Caki2 (cell line): ENCODE measurements at regions not wholly inside any gene's neighbourhood (a gene's known extent, or its start where the extent isn't known, plus 50 kb on each side); places are given as distances from the start of the nearest gene placed in this dataset.
"Not testable (repeated sequence)": the region's sequence is repeated elsewhere in the genome, so short reads cannot be mapped to it uniquely, and the experiment has no call there.

Experiments used
- DNase-seq: peaks from one replicate; pipeline ENCODE4 v3.0.0-alpha.2; 2015; ENCODE audit warnings: low read depth
- in situ Hi-C: cut with HindIII; loops from 2 replicates; pipeline ENCODE4 v1.10.0; 2016; ENCODE audit warnings: low sequenced_read_pairs, low pct_unique_long_range_greater_than_20kb, mixed read lengths

DNA sequence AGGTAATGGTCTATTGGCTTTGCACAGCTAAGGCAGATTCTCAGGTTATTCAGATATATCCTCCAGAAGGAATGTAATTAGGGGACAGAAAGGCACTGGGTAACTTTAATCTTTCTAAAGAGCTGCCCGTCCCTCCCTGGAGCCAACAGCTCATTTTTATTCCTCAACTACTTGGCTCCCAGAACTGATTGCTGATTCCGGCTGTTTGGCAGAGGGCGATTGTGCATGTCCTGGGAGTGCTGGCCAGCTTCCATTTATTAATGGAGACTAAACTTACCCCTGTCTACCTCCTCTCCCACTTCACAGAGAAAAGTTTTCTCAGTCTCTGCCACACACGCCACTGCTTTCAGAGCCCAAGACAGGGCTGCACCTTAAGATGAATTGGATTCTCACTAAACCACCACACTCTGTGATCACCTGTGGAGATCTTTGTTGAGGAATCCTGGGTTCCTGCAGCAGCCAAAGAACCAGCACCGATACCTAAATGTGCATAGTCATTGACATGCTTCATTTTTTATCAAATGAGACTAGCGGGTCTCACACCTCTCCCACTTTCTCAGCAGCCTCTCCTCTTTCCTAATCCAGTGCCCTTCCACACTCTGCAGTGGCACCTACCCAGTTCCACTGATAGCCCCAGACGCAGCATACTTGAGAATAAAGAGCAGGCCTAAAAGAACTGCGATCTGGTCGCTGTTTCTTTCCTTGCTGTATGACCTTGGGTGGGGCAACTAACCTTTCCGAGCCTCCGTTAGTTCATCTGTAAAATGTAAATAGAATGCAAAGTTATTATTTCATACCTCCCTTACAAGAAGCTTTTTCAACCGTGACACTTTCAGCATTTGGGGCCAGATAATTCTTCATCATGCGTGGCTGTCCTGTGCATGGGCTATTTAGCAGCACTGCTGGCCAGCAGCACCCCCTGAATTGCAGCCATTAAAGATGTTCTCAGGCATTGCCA lies 648.7 kb downstream of the UQCRFS1 start:
- no peak for DNase-seq
- in situ Hi-C loops, result no loop called here

GRCh38 chr19:28560786-28561185 lies 652.2 kb downstream of the UQCRFS1 start:
- in situ Hi-C loops, result no loop called here

GRCh38 chr19:28558783-28559182 lies 654.2 kb downstream of the UQCRFS1 start:
- DNase-seq, result no peak
- in situ Hi-C loops, result no loop called here

More at GRCh38 chr19:28560786-28561185, 652.2 kb downstream of the UQCRFS1 start:
- no peak for DNase-seq

- in situ Hi-C loops, result no loop called here
- no peak for DNase-seq
These were observed 656.6 kb downstream of the UQCRFS1 start for GRCh38 chr19:28556371-28556770.

- no peak for DNase-seq
- in situ Hi-C loops, result no loop called here
These were observed 657.6 kb downstream of the UQCRFS1 start for GRCh38 chr19:28555317-28555716.

DNA sequence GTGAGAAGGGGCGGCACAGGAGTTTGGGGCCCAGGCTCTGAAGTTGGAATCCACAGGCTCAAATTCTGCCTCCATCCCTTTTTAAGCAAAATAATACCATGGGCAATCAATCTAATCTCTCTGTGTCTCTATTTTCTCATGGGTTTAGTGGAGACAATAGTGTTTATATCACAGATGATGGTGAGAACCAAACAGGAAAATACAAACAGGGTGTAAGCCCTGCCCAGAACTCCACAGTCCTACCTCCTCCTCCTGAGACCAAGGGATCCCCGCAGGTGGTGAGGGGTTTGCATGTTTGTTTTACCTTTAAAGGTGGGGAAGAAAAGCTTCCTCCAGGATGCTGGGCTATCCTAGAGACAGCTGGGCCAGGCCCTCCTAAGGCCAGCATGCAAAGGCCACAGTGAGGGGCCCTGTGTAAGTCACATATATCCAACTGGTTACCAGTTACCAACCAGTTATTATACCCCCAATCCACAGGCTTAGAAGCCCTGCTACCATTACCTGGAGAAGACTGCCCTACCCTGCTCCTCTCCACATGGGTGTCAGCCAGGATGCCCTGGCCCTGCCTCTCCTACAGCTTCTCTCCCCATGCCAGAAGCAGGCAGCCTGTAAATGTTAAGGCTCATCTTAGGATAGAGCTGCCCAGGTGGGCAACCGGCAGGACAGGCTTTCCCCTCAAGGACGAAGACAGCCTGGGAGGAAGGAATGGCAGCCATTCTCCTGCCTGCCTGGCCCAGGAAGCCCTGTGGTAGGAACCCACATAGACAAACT lies 658.4 kb downstream of the UQCRFS1 start:
- DNase-seq, result no peak
- in situ Hi-C loops, result no loop called here

- no peak for DNase-seq
- in situ Hi-C loops, result no loop called here
These were observed 659.2 kb downstream of the UQCRFS1 start for GRCh38 chr19:28553764-28554163.

DNA sequence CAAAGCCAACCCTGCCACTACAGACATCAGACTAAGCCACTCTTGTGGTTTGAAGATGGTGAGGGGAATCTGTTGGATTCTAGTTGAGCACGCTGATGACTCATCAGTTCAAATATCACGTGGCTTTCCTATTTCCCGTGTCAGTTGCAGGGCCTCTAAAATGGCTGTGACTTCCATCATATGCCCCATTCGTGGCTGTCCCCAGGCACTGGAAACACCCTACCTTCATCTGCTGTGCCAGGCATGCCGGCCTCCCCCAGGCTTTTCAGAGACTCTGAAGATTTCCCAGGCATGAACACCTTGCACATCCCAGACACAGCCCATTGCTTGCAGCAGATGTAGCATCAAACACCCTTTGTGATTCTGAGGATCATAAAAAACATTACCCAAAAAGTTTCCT lies 659.9 kb downstream of the UQCRFS1 start:
- in situ Hi-C loops, result no loop called here

GRCh38 chr19:28549680-28550277 lies 663.2 kb downstream of the UQCRFS1 start:
- DNase-seq, result no peak
- in situ Hi-C loops, result no loop called here

More for the DNA sequence above, 659.9 kb downstream of the UQCRFS1 start:
- no peak for DNase-seq

GRCh38 chr19:28546148-28546685 lies 666.7 kb downstream of the UQCRFS1 start:
- DNase-seq, result no peak
- in situ Hi-C loops, result no loop called here

DNA sequence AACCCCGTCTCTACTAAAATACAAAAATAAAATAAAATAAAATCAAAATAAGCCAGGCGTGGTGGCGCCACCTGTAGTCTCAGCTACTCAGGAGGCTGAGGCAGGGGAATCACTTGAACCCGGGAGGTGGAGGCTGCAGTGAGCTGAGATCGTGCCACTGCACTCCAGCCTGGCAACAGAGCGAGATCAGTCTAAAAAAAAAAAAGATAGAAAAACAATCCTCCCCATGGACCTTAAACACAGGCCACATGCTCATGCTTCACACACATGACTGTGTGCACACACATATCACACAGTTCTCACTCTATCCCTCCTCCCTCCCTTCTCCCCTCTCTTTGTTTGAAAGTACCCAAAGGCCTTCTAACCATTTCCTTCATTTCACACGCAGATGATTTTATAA lies 667.6 kb downstream of the UQCRFS1 start:
- DNase-seq, in situ Hi-C loops: not testable (repeated sequence)

DNA sequence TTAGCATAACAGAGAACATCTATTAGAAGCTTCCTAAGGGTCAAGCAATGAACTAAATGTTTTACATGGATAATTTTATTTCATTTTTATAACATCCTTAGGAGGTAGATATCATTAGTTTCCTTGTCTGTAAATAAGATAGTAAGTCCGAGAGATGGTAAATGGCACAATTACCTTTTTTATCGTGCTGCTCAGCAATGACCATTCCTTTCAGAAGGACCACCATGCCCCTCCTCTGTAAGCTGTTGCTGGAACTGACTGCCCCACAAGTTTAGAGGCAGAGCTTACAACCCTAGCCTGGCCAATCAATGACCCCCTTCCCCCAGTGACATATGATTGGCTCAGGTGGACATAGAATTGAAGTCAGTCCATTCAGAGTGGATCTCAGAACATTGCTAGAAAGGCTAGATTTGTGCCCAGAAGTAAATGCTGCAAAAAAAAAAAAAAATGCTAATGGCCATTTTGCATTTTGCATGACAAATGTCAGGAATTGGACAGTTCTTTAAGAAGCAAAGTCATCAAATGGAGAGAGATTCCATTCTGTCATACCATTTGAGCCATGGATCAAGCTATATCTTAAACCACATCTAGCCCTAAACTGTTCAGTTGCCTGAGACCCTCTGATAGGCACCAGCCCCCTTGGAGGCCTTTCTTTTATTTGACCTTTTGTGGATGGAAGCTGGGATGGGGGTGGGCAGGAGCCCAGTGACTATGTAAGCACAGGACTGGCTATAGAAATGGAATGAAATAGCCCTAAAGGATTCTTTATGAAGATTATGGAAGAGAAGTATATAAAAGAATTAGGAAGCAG lies 668.3 kb downstream of the UQCRFS1 start:
- in situ Hi-C loops, result no loop called here
- DNase-seq, result no peak

- no peak for DNase-seq
- in situ Hi-C loops, result no loop called here
These were observed 669.6 kb downstream of the UQCRFS1 start for GRCh38 chr19:28543244-28543776.

GRCh38 chr19:28542394-28543243 lies 670.3 kb downstream of the UQCRFS1 start:
- in situ Hi-C loops, result no loop called here

DNA sequence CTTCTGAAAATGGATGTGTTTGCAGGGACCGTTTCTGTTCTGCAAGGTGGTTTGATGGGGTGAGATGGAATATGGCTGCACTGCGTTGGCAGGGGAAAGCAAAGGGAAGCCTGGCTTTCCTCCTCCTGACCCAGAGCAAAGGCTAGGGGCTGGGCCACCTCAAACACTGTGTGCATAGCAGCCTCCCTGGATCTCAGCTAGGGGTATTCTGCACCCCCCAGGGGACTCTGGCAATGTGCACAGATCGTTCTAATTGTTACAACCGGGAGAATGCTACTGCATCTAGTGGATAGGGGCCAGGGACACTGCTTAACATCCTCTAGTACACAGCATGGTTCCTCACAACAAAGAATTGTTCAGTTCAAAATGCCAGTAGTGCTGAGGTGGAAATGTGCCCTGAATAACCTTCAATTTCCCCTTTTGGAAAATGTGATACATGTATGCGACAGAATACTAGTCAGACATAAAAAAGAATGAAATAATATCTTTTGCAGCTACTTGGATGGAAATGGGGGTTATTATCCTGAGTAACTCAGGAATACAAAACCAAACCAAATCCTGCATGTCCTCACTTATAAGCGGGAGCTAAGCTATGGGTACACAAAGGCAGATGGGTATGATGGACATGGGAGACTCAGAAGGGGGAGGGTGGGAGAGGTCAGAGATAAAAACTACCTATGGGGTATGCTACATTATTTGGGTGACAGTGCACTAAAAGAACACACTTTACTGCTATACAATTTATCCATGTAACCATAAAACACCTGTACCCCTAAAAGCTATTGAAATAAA lies 671.2 kb downstream of the UQCRFS1 start:
- DNase-seq, result no peak
- in situ Hi-C loops, result no loop called here

More at GRCh38 chr19:28542394-28543243, 670.3 kb downstream of the UQCRFS1 start:
- no peak for DNase-seq

DNA sequence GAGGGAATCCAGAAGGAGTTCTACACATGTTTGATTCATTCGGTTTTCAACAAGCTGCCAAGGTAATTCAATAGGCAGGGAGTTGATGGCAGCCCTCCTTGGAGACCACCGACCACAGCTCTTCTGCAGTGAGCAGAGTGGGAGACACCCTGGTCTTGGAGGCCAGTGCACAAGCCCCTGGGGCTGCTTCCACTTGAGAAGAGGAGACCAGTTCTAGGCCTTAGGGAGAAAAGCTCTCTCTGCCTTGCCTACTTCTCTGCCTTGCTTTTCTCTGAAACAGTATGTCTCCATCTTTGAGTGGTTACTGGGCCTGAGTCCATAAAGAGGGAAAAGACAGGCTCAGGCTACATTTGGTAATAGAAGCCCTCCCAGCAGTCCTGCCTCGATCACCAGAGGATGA lies 671.9 kb downstream of the UQCRFS1 start:
- in situ Hi-C loops, result no loop called here
- no peak for DNase-seq
